ENCODE measurements at regions not wholly inside any gene's neighbourhood (a gene's known extent, or its start where the extent isn't known, plus 50 kb on each side); places are given as distances from the start of the nearest gene placed in this dataset.

DNA sequence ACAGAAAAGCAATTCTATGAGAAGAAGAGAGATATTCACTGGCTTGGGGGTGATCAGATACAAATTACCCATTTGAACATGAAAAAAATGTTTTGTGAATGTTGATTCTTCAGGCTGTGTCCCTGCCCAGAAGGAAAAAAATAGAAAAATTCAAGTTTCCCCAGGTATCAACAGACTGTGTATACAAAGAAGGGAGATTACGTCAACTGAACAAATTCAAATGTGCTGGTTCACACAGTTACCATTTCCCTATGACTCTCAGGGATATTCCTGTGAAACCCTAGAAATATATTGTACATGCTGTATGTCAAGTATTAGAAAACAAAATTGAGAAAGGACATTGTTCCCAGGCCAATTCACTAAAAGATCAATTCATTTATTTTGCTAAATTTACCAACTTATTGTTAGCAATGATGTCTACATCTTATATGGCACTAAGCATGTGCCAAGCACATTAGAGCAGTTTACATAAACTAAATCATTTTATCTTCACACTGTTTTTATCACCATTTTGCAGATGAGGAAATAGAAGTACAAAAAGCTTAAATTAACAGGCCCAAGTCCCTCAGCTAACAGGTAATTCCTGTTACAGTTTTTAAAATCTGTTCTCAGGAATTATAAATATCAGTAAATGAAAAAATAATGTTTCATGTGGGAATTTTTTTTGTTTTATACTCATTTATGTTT is 306.7 kb upstream of the ROBO2 start:
- DNase-seq (ENCODE audit: low read depth in 4 of 4, low spot score in 3 of 4): no peak

DNA sequence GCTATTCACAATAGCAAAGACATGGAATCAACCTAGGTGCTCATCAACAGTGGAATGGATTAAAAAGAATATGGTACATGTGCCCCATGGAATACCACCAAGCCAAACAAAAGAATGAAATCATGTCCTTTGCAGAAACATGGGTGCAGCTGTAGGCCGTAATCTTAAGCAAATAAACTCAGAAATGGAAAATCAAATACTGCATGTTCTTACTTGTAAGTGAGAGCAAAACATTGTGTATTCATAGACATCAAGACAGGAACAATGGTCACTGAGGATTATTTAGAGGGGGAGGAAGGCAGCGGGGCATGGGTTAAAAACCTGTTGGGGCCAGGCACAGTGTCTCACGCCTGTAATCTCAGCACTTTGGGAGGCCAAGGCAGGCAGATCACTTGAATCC is 304.7 kb upstream of the ROBO2 start:
- DNase-seq (ENCODE audit: low read depth in 4 of 4, low spot score in 3 of 4): no peak

- DNase-seq (ENCODE audit: low read depth in 4 of 4, low spot score in 3 of 4): peak in 2 of 4 donors; percentile 18 to 30
Measured at GRCh38 chr3:76753599-76753998, 286.3 kb upstream of the ROBO2 start.

- no peak for DNase-seq (ENCODE audit: low read depth in 4 of 4, low spot score in 3 of 4)
Measured at GRCh38 chr3:76754247-76754646, 285.7 kb upstream of the ROBO2 start.

DNA sequence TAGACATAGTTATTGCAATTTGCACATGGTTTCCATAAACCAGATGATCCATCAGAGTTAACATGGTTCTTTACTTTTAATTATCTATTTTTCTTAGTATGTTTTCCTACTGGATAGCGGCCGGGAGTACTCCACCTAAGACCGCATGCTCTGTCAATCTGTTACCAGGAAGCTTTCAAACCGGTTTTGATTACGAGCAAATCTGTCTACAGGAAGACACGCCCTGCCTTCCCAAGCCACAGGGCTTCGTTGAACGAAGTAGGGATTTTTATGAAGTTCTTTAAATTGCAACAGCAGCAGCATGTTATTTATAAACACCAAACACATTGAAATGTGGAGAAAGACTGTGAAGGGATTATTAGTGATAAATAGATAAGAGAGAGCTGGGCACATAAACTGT is 283.3 kb upstream of the ROBO2 start:
- no peak for DNase-seq (ENCODE audit: low read depth in 4 of 4, low spot score in 3 of 4)

DNA sequence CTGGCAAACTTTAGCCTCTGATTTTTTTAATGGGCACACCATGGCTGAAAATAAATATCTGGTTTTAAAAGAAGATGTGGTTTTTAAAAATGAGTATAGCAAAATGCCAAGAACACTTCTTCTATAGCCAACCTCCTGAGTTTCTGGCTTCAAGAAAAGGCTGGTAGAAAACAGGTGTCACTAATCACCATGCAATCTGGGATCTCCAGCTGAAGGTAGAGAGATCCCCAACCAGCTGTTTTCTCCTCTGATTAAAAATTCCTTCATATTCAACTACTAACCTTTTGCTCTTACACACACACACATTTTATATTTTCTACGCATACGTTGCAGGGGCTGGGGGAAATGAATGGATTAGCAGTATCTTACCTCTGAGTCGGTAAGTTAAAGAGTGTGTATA is 279.6 kb upstream of the ROBO2 start:
- no peak for DNase-seq (ENCODE audit: low read depth in 4 of 4, low spot score in 3 of 4)

GRCh38 chr3:76765511-76765910 is 274.4 kb upstream of the ROBO2 start:
- no peak for DNase-seq (ENCODE audit: low read depth in 4 of 4, low spot score in 3 of 4)

DNA sequence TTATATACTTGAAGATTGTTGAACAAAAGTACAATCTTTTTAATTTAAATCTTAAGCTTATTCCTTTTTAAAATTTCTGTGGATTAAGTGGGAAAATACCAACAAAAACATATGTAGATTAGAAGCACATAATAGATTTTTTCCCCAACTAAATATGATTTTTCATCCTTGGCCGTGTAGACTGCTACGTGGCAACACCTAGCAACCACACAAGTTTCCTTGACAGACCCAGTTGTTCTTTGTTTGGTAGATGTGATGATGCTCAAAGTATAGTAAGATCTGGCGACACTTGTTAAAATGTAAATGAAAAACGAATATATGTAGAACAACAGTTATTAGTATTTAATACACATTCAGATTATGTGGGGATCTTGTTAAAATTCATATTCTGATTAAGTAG is 271.0 kb upstream of the ROBO2 start:
- no peak for DNase-seq (ENCODE audit: low read depth in 4 of 4, low spot score in 3 of 4)

- no peak for DNase-seq (ENCODE audit: low read depth in 4 of 4, low spot score in 3 of 4)
Measured at GRCh38 chr3:76776927-76777326, 263.0 kb upstream of the ROBO2 start.

- DNase-seq (ENCODE audit: low read depth in 4 of 4, low spot score in 3 of 4): no peak
Measured at GRCh38 chr3:76788206-76788605, 251.7 kb upstream of the ROBO2 start.

DNA sequence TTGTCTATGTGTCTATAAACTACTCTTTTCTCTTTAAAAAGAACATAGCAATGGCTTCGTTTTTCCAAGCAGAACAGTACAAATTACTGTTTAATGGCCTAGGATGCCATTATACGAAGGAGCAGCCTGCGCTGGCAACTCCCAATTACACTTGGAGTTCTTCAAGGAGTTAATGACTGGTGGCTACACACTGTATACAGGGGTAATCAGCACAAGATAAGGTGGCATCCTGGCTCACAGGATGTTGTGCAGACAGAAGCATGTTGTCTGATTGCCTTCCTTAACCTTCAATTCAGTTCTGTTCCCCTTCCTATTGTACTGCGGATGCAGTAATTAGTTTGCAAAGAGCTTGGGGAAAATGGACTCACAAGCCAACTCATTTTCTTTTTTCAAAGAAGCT is 250.7 kb upstream of the ROBO2 start:
- no peak for DNase-seq (ENCODE audit: low read depth in 4 of 4, low spot score in 3 of 4)

GRCh38 chr3:76811418-76811817 is 228.5 kb upstream of the ROBO2 start:
- DNase-seq (ENCODE audit: low read depth in 4 of 4, low spot score in 3 of 4): no peak

- no peak for DNase-seq (ENCODE audit: low read depth in 4 of 4, low spot score in 3 of 4)
Measured at GRCh38 chr3:76812649-76813242, 227.2 kb upstream of the ROBO2 start.

DNA sequence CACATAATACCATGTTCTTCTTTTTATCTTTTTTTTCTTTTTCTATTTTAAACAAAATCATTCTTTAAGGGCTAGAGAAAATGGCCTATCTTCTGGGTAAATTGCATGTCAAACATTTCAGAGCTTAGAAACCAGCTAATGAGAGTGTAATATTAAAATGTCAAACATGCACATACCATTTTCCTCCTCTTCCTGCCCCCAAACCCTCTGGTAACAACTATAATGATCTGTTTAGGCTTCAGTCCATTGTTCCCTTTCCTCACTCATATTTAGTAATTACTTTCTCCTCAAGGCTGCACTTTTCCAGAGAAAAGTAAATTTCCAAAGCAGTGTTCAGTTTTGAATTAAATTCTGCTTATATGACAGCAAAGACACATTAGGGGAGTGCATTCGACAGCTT is 224.3 kb upstream of the ROBO2 start:
- DNase-seq (ENCODE audit: low read depth in 4 of 4, low spot score in 3 of 4): no peak

DNA sequence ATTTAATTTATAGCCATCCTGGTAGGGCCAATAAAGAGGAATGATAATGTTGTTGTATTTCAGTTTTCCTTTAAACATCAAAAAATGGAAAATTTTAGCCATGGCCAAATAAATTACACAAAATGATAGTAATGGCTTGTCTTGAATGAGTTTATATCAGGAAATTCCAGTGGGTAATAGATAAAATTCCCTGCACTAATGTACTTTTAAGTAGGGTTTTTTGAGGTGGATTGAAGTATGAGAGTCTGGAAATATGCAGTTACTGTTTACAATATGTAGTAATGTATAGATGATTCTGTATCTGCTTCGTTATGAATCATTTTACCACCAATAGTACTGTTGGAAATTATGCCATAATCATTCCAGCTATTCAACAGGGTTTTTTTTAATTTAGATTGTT is 219.4 kb upstream of the ROBO2 start:
- no peak for DNase-seq (ENCODE audit: low read depth in 4 of 4, low spot score in 3 of 4)

- DNase-seq (ENCODE audit: low read depth in 4 of 4, low spot score in 3 of 4): peak in 1 of 4 donors; percentile 52
Measured at GRCh38 chr3:76824658-76825240, 215.2 kb upstream of the ROBO2 start.

GRCh38 chr3:76826861-76827260 is 213.0 kb upstream of the ROBO2 start:
- peak in 3 of 4 donors; percentile 44 to 73 (median 64) for DNase-seq (ENCODE audit: low read depth in 4 of 4, low spot score in 3 of 4)

GRCh38 chr3:76827701-76828226 is 212.1 kb upstream of the ROBO2 start:
- DNase-seq (ENCODE audit: low read depth in 4 of 4, low spot score in 3 of 4): peak in 1 of 4 donors; percentile 51

DNA sequence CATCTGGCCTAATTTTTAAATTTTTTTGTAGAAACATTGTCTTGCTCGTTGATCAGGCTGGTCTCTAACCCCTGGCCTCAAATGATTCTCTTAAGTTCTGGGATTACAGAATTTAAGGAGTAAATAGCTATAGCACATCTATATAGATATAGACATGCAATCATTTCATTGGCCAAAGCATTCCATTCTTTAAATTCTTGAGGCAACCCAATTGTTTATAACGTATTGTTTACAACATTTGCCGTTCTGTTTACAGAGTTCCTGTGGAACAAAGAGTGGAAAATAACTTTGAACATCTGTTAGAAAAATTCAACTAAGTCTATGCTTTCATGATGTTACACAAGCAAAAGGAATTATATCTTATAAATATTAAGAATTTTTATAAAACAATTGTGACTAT is 205.2 kb upstream of the ROBO2 start:
- no peak for DNase-seq (ENCODE audit: low read depth in 4 of 4, low spot score in 3 of 4)

GRCh38 chr3:76841747-76842146 is 198.2 kb upstream of the ROBO2 start:
- no peak for DNase-seq (ENCODE audit: low read depth in 4 of 4, low spot score in 3 of 4)

DNA sequence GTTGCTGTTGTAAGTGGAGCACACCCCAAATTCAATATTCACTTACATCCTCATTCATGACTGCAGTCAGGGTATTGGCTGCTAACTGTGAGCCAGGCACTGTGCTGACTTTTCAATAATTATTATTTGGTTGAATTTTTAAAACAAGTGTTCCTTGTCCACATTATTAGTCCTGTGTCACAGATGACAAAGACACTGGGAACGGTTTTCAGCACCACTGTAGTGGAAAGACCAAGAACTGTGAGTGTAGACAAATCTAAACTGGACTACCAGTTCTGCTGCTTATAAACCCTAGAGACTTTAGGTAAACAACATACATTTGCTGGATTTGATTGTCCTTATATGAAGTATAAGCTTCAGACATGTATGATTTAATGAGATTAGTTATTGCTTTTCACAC is 197.7 kb upstream of the ROBO2 start:
- no peak for DNase-seq (ENCODE audit: low read depth in 4 of 4, low spot score in 3 of 4)

- no peak for DNase-seq (ENCODE audit: low read depth in 4 of 4, low spot score in 3 of 4)
Measured at GRCh38 chr3:76855451-76855850, 184.4 kb upstream of the ROBO2 start.
